DND-41 (cell line): ENCODE measurements at regions not wholly inside any gene's neighbourhood (a gene's known extent, or its start where the extent isn't known, plus 50 kb on each side); places are given as distances from the start of the nearest gene placed in this dataset.

Experiments
- CTCF ChIP-seq: IDR thresholded peaks from 2 replicates; pipeline ENCODE4 v1.5.1; 2012; ENCODE audit warnings: borderline replicate concordance, low read length, moderate library complexity, mild to moderate bottlenecking; ENCODE audit not compliant: poor library complexity, severe bottlenecking; ENCODE audit errors: extremely low read depth
- EZH2 ChIP-seq: IDR thresholded peaks from 3 replicates; pipeline ENCODE4 v1.6.1; 2012; ENCODE audit warnings: borderline replicate concordance, low read depth, mild to moderate bottlenecking, moderate library complexity, low read length, inconsistent platforms; ENCODE audit not compliant: severe bottlenecking

GRCh38 chr14:89495718-89496117, 78.7 kb upstream of the FOXN3 start:
- no peak for TF ChIP-seq EZH2
- no peak for TF ChIP-seq CTCF
